ENCODE measurements at regions not wholly inside any gene's neighbourhood (a gene's known extent, or its start where the extent isn't known, plus 50 kb on each side); places are given as distances from the start of the nearest gene placed in this dataset.
A peak's percentile ranks its signal among the peaks of the same experiment; 100 is the strongest.

- Histone ChIP-seq H3K23ac (ENCODE audit: insufficient read length, low read depth, low read length) (no peak overlapping the region), H3K27me3 (ENCODE audit: insufficient read depth, low read length) (no peaks in the 10 kb centered on the region; the same call in 1 of the 2 replicates), H4K91ac (ENCODE audit: insufficient read length, low read depth, low read length) (no peak overlapping the region), H2BK15ac (ENCODE audit: low read depth, low read length) (no peak overlapping the region), H3K79me1 (ENCODE audit: insufficient read depth, low read depth, low read length, poor library complexity, severe bottlenecking) (no peaks in the 10 kb centered on the region), H2AK5ac (ENCODE audit: insufficient read length, low read length) (no peak overlapping the region), H3T11ph (ENCODE audit: low read length) (no peak overlapping the region), H3K18ac (ENCODE audit: insufficient read length, low read depth, low read length) (no peak overlapping the region), H3K4me2 (ENCODE audit: insufficient read depth, insufficient read length, low read length) (no peak overlapping the region), H3K23me2 (ENCODE audit: insufficient read length, low read depth, low read length, poor library complexity, severe bottlenecking) (no peaks in the 10 kb centered on the region), H2BK120ac (ENCODE audit: low read depth, low read length, poor library complexity, severe bottlenecking) (no peak overlapping the region), H3K9me3 (ENCODE audit: control insufficient read depth, low read depth, low read length) (no peaks in the 10 kb centered on the region), H4K8ac (replicated peaks; ENCODE audit: insufficient read length, low read depth, low read length) (no peak overlapping the region), H4K5ac (ENCODE audit: insufficient read length, low read depth, low read length) (no peak overlapping the region), H2BK20ac (ENCODE audit: low read depth, low read length, poor library complexity, severe bottlenecking) (no peak overlapping the region), H3K4ac (ENCODE audit: low read depth, low read length) (no peak overlapping the region), H4K20me1 (ENCODE audit: control insufficient read depth, insufficient read depth, insufficient read length) (no peaks in the 10 kb centered on the region), H2BK12ac (ENCODE audit: insufficient read length, low read depth, low read length) (no peak overlapping the region), H3K79me2 (ENCODE audit: insufficient read depth, low read length) (no peaks in the 10 kb centered on the region), H3K4me1 (ENCODE audit: insufficient read depth, low read length) (no peaks in the 10 kb centered on the region; the same call in 1 of the 2 replicates), H3K14ac (ENCODE audit: insufficient read depth, low read length) (no peak overlapping the region), H2AFZ (ENCODE audit: low read length) (no peak overlapping the region), H3K27ac (ENCODE audit: insufficient read length, low read depth, low read length) (no peak overlapping the region), H2BK5ac (ENCODE audit: insufficient read length, low read length) (no peak overlapping the region), H3K56ac (ENCODE audit: insufficient read length, low read depth, low read length) (no peak overlapping the region), H3K9ac (ENCODE audit: extremely low read depth, insufficient read length, low read length) (no peak overlapping the region)
- Mint-ChIP-seq H3K4me3 (no peak overlapping the region), H3K4me1 (peaks cover 39 to 44% of the 10 kb centered on the region in 2 experiments), H3K27ac (no peak overlapping the region), H3K27me3 (ENCODE audit: low read depth) (peaks cover 4% of the 10 kb centered on the region), H3K9me3 (no peaks in the 10 kb centered on the region), H3K36me3 (ENCODE audit: insufficient read depth in 1 of 3, low read depth in 3 of 3) (no peaks in the 10 kb centered on the region)
- TF ChIP-seq CTCF (conservative IDR thresholded peaks at IDR 0.05) = no peak
- WGBS (ENCODE audit: extremely low coverage, insufficient read length, low lambda C conversion rate) = no CpG with 5 or more reads among the region's 9 CpGs
- DNase-seq = peak; percentile 75
These were observed 147.2 kb downstream of the TFAP2C start for GRCh38 chr20:56776345-56776744.
